ENCODE measurements at regions not wholly inside any gene's neighbourhood (a gene's known extent, or its start where the extent isn't known, plus 50 kb on each side); places are given as distances from the start of the nearest gene placed in this dataset.

DNA sequence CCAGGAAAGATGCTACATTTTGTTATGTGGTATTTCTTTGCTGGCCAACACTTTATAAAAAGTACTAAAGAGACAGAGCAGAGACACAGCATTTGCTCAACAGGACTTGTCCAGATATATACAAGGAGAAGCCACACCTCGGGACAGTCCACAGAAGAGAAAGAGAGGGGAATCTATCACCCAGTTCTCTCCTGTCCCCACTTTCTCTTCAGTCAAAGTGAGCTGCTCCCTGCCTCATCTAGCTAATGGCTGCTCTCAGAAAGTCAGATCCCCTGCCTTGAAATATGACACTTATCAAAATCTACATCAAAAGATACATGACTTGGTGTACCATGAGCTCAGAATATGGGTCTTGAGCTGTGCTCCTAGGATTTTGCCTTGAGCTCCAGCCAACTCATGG lies 86.7 kb upstream of the SPDL1 start (continued):
- TF ChIP-seq POU5F1 (IDR thresholded peaks at IDR 0.05; ENCODE audit: low read depth, low read length), result no peak

Data from H1 (cell line).